NCI-H146 treated with DMSO at 0.1 percent for 48 hours (cell line): ENCODE measurements at regions not wholly inside any gene's neighbourhood (a gene's known extent, or its start where the extent isn't known, plus 50 kb on each side); places are given as distances from the start of the nearest gene placed in this dataset.

Source experiments
- DNase-seq: peaks from one replicate; lab custom pipeline; 2025; ENCODE audit not compliant: unreplicated experiment; lab: John Stamatoyannopoulos, UW

- DNase-seq: no peak
These were observed 70.1 kb upstream of the RAPGEF1 start for GRCh38 chr9:131809941-131810344.

DNA sequence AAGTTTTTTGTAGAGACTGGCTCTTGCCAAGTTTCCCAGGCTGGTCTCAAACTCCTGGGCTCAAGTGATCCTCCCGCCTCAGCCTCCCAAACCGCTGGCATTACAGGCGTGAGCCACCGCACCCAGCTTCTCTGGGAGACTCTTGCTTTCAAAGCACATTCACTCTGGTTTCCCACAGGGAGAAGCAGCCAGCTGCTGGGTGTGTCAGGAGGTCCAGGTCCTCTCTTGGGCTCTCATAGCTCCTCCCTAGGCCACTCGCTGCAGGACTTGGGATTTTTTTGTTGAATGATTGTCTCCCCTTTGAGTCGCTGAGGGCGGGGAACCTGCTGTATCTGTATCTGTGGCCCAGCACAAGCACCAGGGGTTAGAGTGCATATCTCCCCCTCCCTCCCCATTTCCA lies 68.4 kb upstream of the RAPGEF1 start:
- no peak for DNase-seq

- peak; percentile 58 for DNase-seq
These were observed 67.5 kb upstream of the RAPGEF1 start for GRCh38 chr9:131807144-131807983.

- no peak for DNase-seq
These were observed 65.9 kb upstream of the RAPGEF1 start for GRCh38 chr9:131805803-131806202.

- no peak for DNase-seq
These were observed 65.0 kb upstream of the RAPGEF1 start for GRCh38 chr9:131804826-131805225.

DNA sequence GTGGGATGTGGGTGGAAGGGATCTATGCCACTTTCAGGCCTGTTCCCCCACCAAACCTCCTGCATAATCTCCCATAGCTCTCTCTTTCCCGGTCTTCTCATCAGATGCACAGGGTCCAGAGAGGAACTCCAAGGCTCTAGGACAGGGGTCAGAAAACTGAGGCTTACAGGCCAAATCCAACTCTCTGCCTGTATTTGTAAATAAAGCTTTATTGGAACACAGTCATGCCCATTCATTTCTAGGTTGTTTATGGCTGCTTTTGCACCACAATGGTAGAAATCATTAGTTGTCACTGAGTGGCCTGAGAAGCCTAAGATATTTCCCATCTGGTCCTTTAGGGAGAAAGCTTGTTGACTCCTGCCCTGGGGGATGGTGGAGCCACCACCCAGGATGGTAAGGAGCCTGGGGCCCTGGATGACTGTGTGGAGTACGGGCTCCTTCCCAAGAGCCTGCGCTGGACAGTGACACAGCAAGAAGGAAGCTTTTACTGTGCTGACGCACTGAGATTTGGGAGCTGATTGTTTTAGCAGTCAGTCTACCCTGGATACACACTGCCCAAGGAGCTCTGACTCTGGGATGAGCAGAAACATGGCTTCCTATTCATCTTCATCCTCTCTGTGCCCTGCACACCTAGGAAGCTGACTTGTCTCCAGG lies 64.0 kb upstream of the RAPGEF1 start:
- DNase-seq: no peak

GRCh38 chr9:131801810-131802209 lies 61.9 kb upstream of the RAPGEF1 start:
- DNase-seq: no peak

- DNase-seq: no peak
These were observed 61.0 kb upstream of the RAPGEF1 start for GRCh38 chr9:131800843-131801242.

- DNase-seq: no peak
These were observed 60.5 kb upstream of the RAPGEF1 start for GRCh38 chr9:131800366-131800765.

GRCh38 chr9:131799177-131799823 lies 59.4 kb upstream of the RAPGEF1 start:
- DNase-seq: no peak

DNA sequence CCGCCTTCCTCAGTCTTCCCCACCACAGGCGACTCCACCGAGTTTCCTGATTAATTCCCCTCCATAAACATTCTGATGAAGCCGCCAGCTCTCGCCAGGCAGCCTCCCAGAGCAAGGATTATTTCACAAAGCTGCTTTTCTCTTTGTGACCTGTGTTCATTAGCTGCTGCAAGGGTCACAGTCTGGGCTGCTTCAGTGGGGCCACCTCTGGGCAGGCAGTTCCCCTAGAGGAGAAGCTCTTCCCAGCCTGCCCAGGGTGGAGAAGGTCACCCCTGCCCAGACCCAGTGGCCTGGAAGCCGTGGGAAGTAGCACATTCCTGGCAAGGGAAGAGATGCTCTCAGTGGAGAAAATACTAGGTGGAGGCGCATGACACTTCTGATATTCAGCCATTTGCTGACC lies 58.4 kb upstream of the RAPGEF1 start:
- DNase-seq: no peak

DNA sequence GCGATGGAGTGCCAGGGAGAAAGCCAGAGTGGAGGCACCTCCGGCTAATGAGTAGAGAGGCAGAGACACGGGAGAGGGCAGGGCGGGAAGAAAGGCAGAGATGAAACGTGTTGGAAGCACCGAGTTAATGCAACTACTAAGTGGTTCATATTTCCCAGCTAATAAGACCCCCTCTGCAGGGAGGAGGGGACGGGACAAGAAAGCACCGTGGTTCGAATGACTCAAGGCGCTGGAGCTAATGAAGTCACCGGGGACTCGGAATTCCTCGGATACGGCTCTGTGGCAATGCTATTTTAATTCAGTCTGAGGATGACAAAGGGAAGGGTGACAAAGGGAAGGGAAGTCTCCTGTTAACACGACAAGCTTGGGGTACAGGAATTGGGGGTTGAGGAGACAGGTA lies 54.5 kb upstream of the RAPGEF1 start:
- DNase-seq: no peak

GRCh38 chr9:131791542-131792254 lies 51.8 kb upstream of the RAPGEF1 start:
- DNase-seq: no peak
